SK-N-SH treated with all-trans-retinoic acid at 6 μM for 48 hours (cell line): ENCODE measurements at regions not wholly inside any gene's neighbourhood (a gene's known extent, or its start where the extent isn't known, plus 50 kb on each side); places are given as distances from the start of the nearest gene placed in this dataset.

Experiments used
- ATAC-seq: fragments of 200-7000 bp; cut with Tn5 transposase; 3 replicates; pipeline ENCODE4 v1.9.1; 2020; ENCODE audit warnings: mild to moderate bottlenecking, moderate library complexity
- ARNTL ChIP-seq: fragments of 450-650 bp; formaldehyde crosslinking; IDR thresholded peaks from 2 replicates; pipeline ENCODE4 v1.5.0; 2020; ENCODE audit warnings: low read depth, mild to moderate bottlenecking, moderate library complexity, borderline replicate concordance
- BACH2 ChIP-seq: fragments of 250-450 bp; sonication (Bioruptor Pico); IDR thresholded peaks from 2 replicates; pipeline ENCODE4 v1.9.0; 2021; ENCODE audit warnings: mild to moderate bottlenecking, borderline replicate concordance
- CREB5 ChIP-seq: fragments of 250-450 bp; sonication (Bioruptor Pico); IDR thresholded peaks from 2 replicates; pipeline ENCODE4 v1.5.1; 2020; ENCODE audit warnings: low read depth, mild to moderate bottlenecking, moderate library complexity
- CSDC2 ChIP-seq: fragments of 250-450 bp; sonication (Bioruptor Pico); IDR thresholded peaks from 2 replicates; pipeline ENCODE4 v1.5.0; 2020; ENCODE audit warnings: mild to moderate bottlenecking, moderate library complexity
- ESRRG ChIP-seq: fragments of 250-450 bp; sonication (Bioruptor Pico); IDR thresholded peaks from 2 replicates; pipeline ENCODE4 v1.6.1; 2021; ENCODE audit warnings: mild to moderate bottlenecking
- GLIS3 ChIP-seq: fragments of 250-450 bp; sonication (Bioruptor Pico); IDR thresholded peaks from 2 replicates; pipeline ENCODE4 v1.5.0; 2020; ENCODE audit warnings: mild to moderate bottlenecking, moderate library complexity
- ISL1 ChIP-seq: fragments of 250-450 bp; sonication (Bioruptor Pico); IDR thresholded peaks from 2 replicates; pipeline ENCODE4 v2.1.2; 2022; ENCODE audit warnings: mild to moderate bottlenecking, moderate library complexity
- OSR1 ChIP-seq: fragments of 250-450 bp; sonication (Bioruptor Pico); IDR thresholded peaks from 2 replicates; pipeline ENCODE4 v1.8.0; 2022; ENCODE audit warnings: moderate library complexity, mild to moderate bottlenecking, inconsistent platforms
- PATZ1 ChIP-seq: fragments of 250-450 bp; sonication (Bioruptor Pico); IDR thresholded peaks from 2 replicates; pipeline ENCODE4 v1.8.0; 2020; ENCODE audit warnings: mild to moderate bottlenecking, moderate library complexity, borderline replicate concordance
- POU6F1 ChIP-seq: fragments of 250-450 bp; sonication (Bioruptor Pico); IDR thresholded peaks from 2 replicates; pipeline ENCODE4 v1.8.0; 2021; ENCODE audit warnings: low read depth, mild to moderate bottlenecking, moderate library complexity, borderline replicate concordance
- PPARA ChIP-seq: fragments of 250-450 bp; sonication (Bioruptor Pico); IDR thresholded peaks from 2 replicates; pipeline ENCODE4 v1.5.0; 2020; ENCODE audit warnings: mild to moderate bottlenecking, borderline replicate concordance
- TSHZ2 ChIP-seq: fragments of 250-450 bp; sonication (Bioruptor Pico); IDR thresholded peaks from 2 replicates; pipeline ENCODE4 v1.5.0; 2020; ENCODE audit warnings: mild to moderate bottlenecking, moderate library complexity
- ZC3H10 ChIP-seq: fragments of 250-450 bp; sonication (Bioruptor Pico); IDR thresholded peaks from 2 replicates; pipeline ENCODE4 v1.5.1; 2021; ENCODE audit warnings: mild to moderate bottlenecking, moderate library complexity
- ZFP3 ChIP-seq: fragments of 250-450 bp; sonication (Bioruptor Pico); IDR thresholded peaks from 2 replicates; pipeline ENCODE4 v1.5.0; 2020; ENCODE audit warnings: mild to moderate bottlenecking, moderate library complexity
- ZNF8 ChIP-seq: fragments of 450-650 bp; formaldehyde crosslinking; IDR thresholded peaks from 2 replicates; pipeline ENCODE4 v1.5.0; 2020; ENCODE audit warnings: mild to moderate bottlenecking, moderate library complexity

GRCh38 chr9:89802781-89803355 lies 198.1 kb downstream of the GADD45G start:
- ATAC-seq: no peak

GRCh38 chr9:89803403-89803802 lies 198.6 kb downstream of the GADD45G start:
- TF ChIP-seq TSHZ2 (CRISPR knock-in tag): no peak
- no peak for TF ChIP-seq ZC3H10 (CRISPR knock-in tag)
- TF ChIP-seq GLIS3 (CRISPR knock-in tag): no peak
- TF ChIP-seq BACH2 (CRISPR knock-in tag): no peak
- TF ChIP-seq ZFP3 (CRISPR knock-in tag): no peak
- no peak for TF ChIP-seq CSDC2 (CRISPR knock-in tag)
- no peak for TF ChIP-seq OSR1 (CRISPR knock-in tag)
- ATAC-seq: no peak

More at GRCh38 chr9:89802781-89803355, 198.1 kb downstream of the GADD45G start:
- no peak for TF ChIP-seq PPARA (CRISPR knock-in tag)
- TF ChIP-seq TSHZ2 (CRISPR knock-in tag): no peak
- TF ChIP-seq PATZ1 (CRISPR knock-in tag): no peak
- no peak for TF ChIP-seq ISL1 (CRISPR knock-in tag)
- no peak for TF ChIP-seq CREB5
- no peak for TF ChIP-seq ZC3H10 (CRISPR knock-in tag)
- no peak for TF ChIP-seq ESRRG
- TF ChIP-seq POU6F1 (CRISPR knock-in tag): no peak
- no peak for TF ChIP-seq ZNF8
- TF ChIP-seq GLIS3 (CRISPR knock-in tag): no peak

GRCh38 chr9:89804766-89805531 lies 200.1 kb downstream of the GADD45G start:
- TF ChIP-seq ARNTL (CRISPR knock-in tag): no peak
- no peak for ATAC-seq
